HCT116 (cell line): ENCODE measurements at regions not wholly inside any gene's neighbourhood (a gene's known extent, or its start where the extent isn't known, plus 50 kb on each side); places are given as distances from the start of the nearest gene placed in this dataset.

Experiments used
- ATAC-seq: fragments of 200-7000 bp; cut with Tn5 transposase; 2 replicates; pipeline ENCODE4 v1.9.1; 2020; ENCODE audit warnings: mild to moderate bottlenecking, moderate library complexity
- BruUV-seq: library from RNA; stranded (reverse); fragments of 400-500 nt; replicated peaks from 2 replicates; lab custom pipeline; 2021; lab: Mats Ljungman, UMichigan
- CTCF ChIA-PET: fragments of 300-600 bp; sonication (Branson Sonifier 250); formaldehyde crosslinking; loops from one replicate; lab custom pipeline; 2021; ENCODE audit warnings: antibody characterized with exemption; lab: Charles Lee
- POLR2A ChIA-PET: fragments of 300-600, 350-600 bp; sonication (Branson Sonifier 250); formaldehyde crosslinking; loops from one replicate; lab custom pipeline; 2021; ENCODE audit warnings: antibody characterized with exemption; lab: Charles Lee
- RAD21 ChIA-PET, 2 experiments: fragments of 300-600 bp; sonication (Branson Sonifier 250); formaldehyde crosslinking; loops; one replicate each; lab custom pipeline; 2023; ENCODE audit warnings: low total read pairs in 2 of 2; ENCODE audit not compliant: uncharacterized antibody in 2 of 2, unreplicated experiment in 2 of 2, low non-redundant PET in 1 of 2; lab: Charles Lee
- DNase-seq: peaks from one replicate; pipeline ENCODE4 v3.0.0-alpha.2; 2010; ENCODE audit warnings: low read depth, low spot score
- H2AFZ ChIP-seq: fragments of 200-600 bp; shearing (Covaris generic), sonication (generic); 2 replicates; pipeline ENCODE4 v1.6.1; 2017; ENCODE audit warnings: low read depth, mixed run types, mixed read lengths, antibody characterized with exemption, low read length; ENCODE audit not compliant: poor library complexity, severe bottlenecking
- H3K27ac ChIP-seq: 2 replicates; pipeline ENCODE4 v1.5.1; 2012; ENCODE audit warnings: low read depth, low read length
- H3K27me3 ChIP-seq: fragments of 200-600 bp; sonication (generic); 2 replicates; pipeline ENCODE4 v1.6.1; 2016; ENCODE audit warnings: mixed run types, low read length, mixed read lengths; ENCODE audit not compliant: insufficient read depth
- H3K36me3 ChIP-seq, 2 experiments: fragments of 200-500 bp in 1 of 2; fragments of 200-600 bp in 1 of 2; sonication (Bioruptor generic) in 1 of 2; sonication (generic) in 1 of 2; 2 replicates each; pipeline versions ENCODE4 v1.5.1 to v1.6.1; 2014 to 2016; ENCODE audit warnings: low read length in 2 of 2, inconsistent platforms in 1 of 2, mixed read lengths in 1 of 2, mixed run types in 1 of 2; ENCODE audit not compliant: insufficient read depth in 2 of 2, control insufficient read depth in 1 of 2
- H3K4me1 ChIP-seq, 2 experiments: fragments of 200-600 bp in 1 of 2; sonication (generic) in 1 of 2; 2 replicates each; pipeline versions ENCODE4 v1.5.1 to v1.6.1; 2012 to 2017; ENCODE audit warnings: low read length in 2 of 2, inconsistent platforms in 1 of 2, mild to moderate bottlenecking in 1 of 2, mixed read lengths in 1 of 2, mixed run types in 1 of 2, moderate library complexity in 1 of 2; ENCODE audit not compliant: insufficient read depth in 2 of 2, control insufficient read depth in 1 of 2
- H3K4me2 ChIP-seq: fragments of 200-600 bp; sonication (generic); 2 replicates; pipeline ENCODE4 v1.6.1; 2017; ENCODE audit warnings: mixed run types, low read length, mixed read lengths
- H3K4me3 ChIP-seq, 2 experiments: fragments of 200-600 bp in 1 of 2; sonication (generic) in 1 of 2; replicated peaks in 1 of 2; 2 replicates each; pipeline ENCODE4 v1.5.1; 2011 to 2016; ENCODE audit warnings: low read length in 2 of 2, control low read depth in 1 of 2, low read depth in 1 of 2, mild to moderate bottlenecking in 1 of 2, mixed read lengths in 1 of 2, mixed run types in 1 of 2
- H3K79me2 ChIP-seq: fragments of 200-600 bp; sonication (generic); 2 replicates; pipeline ENCODE4 v1.6.1; 2017; ENCODE audit warnings: mild to moderate bottlenecking, mixed run types, low read length, moderate library complexity, mixed read lengths; ENCODE audit not compliant: insufficient read depth
- H3K9ac ChIP-seq: fragments of 200-600 bp; sonication (generic); 2 replicates; pipeline ENCODE4 v1.6.1; 2016; ENCODE audit warnings: low read length, mixed read lengths
- H3K9me2 ChIP-seq: fragments of 200-600 bp; sonication (generic), shearing (Covaris generic); 2 replicates; pipeline ENCODE4 v1.6.1; 2017; ENCODE audit warnings: mixed run types, mild to moderate bottlenecking, moderate library complexity; ENCODE audit not compliant: insufficient read depth
- H3K9me3 ChIP-seq, 2 experiments: fragments of 200-500 bp in 1 of 2; fragments of 200-600 bp in 1 of 2; sonication (Bioruptor generic) in 1 of 2; sonication (generic) in 1 of 2; 2 replicates each; pipeline ENCODE4 v1.6.1; 2014 to 2017; ENCODE audit warnings: low read length in 2 of 2, mixed read lengths in 2 of 2, inconsistent platforms in 1 of 2, low read depth in 1 of 2, mild to moderate bottlenecking in 1 of 2, mixed run types in 1 of 2, moderate library complexity in 1 of 2; ENCODE audit not compliant: control insufficient read depth in 1 of 2, insufficient read depth in 1 of 2
- H4K20me1 ChIP-seq: fragments of 200-600 bp; sonication (generic), shearing (Covaris generic); 2 replicates; pipeline ENCODE4 v1.6.1; 2017; ENCODE audit warnings: mixed run types, mild to moderate bottlenecking, moderate library complexity; ENCODE audit not compliant: insufficient read depth
- CBX3 ChIP-seq: IDR thresholded peaks from 2 replicates; pipeline ENCODE4 v1.6.1; 2012; ENCODE audit warnings: low read depth
- CEBPB ChIP-seq: IDR thresholded peaks from 2 replicates; pipeline ENCODE4 v1.6.1; 2012; ENCODE audit warnings: low read depth
- EGR1 ChIP-seq: IDR thresholded peaks from 2 replicates; pipeline ENCODE4 v1.6.1; 2012; ENCODE audit warnings: low read depth
- ELF1 ChIP-seq: IDR thresholded peaks from 2 replicates; pipeline ENCODE4 v1.6.1; 2012; ENCODE audit warnings: low read depth, borderline replicate concordance
- EZH2 ChIP-seq: fragments of 200-600 bp; sonication (generic); IDR thresholded peaks from 2 replicates; pipeline ENCODE4 v1.6.1; 2017; ENCODE audit warnings: antibody characterized with exemption, mixed run types
- POLR2A ChIP-seq: IDR thresholded peaks from 2 replicates; pipeline ENCODE4 v1.7.0; 2011; ENCODE audit warnings: borderline replicate concordance; ENCODE audit not compliant: insufficient read depth, insufficient read length; ENCODE audit errors: extremely low read depth
- POLR2AphosphoS5 ChIP-seq: IDR thresholded peaks from 2 replicates; pipeline ENCODE4 v1.6.1; 2011; ENCODE audit warnings: mild to moderate bottlenecking, low read depth, low read length, moderate library complexity
- RAD21 ChIP-seq: IDR thresholded peaks from 2 replicates; pipeline ENCODE4 v1.6.1; 2012; ENCODE audit warnings: low read depth, mild to moderate bottlenecking
- REST ChIP-seq: IDR thresholded peaks from 2 replicates; pipeline ENCODE4 v1.6.1; 2012; ENCODE audit warnings: low read depth
- SIN3A ChIP-seq: IDR thresholded peaks from 2 replicates; pipeline ENCODE4 v1.6.1; 2012; ENCODE audit warnings: low read depth
- SP1 ChIP-seq: IDR thresholded peaks from 2 replicates; pipeline ENCODE4 v1.6.1; 2012; ENCODE audit warnings: low read depth
- SRF ChIP-seq: IDR thresholded peaks from 2 replicates; pipeline ENCODE4 v1.6.1; 2012; ENCODE audit warnings: low read depth
- ZBTB33 ChIP-seq: IDR thresholded peaks from 2 replicates; pipeline ENCODE4 v1.6.1; 2011; ENCODE audit warnings: mild to moderate bottlenecking, low read length, moderate library complexity; ENCODE audit not compliant: insufficient replicate concordance; ENCODE audit errors: extremely low read depth
- intact Hi-C: fragments of 100-400 bp; cut with micrococcal nuclease; formaldehyde crosslinking; loops from 2 replicates; pipeline ENCODE4 v1.10.0; 2022
- TF ChIP-seq, protein P1 (sequence below): IDR thresholded peaks from 2 replicates; pipeline ENCODE4 v1.6.1; 2012

DNA sequence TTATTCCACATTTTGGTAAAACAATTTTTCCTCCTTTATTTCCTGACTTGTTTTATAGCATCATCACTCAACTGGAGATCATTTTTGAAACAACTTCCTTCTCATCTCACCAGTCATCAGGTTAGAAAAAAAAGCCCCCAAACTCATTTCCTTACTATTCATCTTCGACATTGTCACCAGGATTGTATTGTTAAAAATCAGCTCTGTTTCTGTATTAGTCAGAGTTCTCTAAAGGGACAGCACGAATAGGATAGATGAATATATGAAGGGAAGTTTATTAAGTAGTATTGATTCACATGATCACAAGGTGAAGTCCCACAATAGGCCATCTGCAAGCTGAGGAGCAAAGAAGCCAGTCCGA, 392.6 kb downstream of the FUT8 start:
- ChIA-PET RAD21 (no interaction called here), POLR2A (no interaction called here), CTCF (no interaction called here)
- DNase-seq (no peak), ATAC-seq (no peak)
- TF ChIP-seq CEBPB (no peak), EGR1 (no peak), CBX3 (no peak), ELF1 (no peak), SRF (no peak), POLR2AphosphoS5 (no peak), RAD21 (no peak), ZBTB33 (no peak)
- TF ChIP-seq, protein P1, sequence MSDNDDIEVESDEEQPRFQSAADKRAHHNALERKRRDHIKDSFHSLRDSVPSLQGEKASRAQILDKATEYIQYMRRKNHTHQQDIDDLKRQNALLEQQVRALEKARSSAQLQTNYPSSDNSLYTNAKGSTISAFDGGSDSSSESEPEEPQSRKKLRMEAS, result no peak
- Histone ChIP-seq H3K4me1 (no peaks in the 10 kb centered on the region), H3K27me3 (no peaks in the 10 kb centered on the region), H3K9ac (no peak overlapping the region), H3K79me2 (no peaks in the 10 kb centered on the region), H3K9me2 (no peaks in the 10 kb centered on the region), H3K4me3 (no peak overlapping the region), H4K20me1 (no peaks in the 10 kb centered on the region), H3K36me3 (no peaks in the 10 kb centered on the region), H3K4me2 (no peak overlapping the region), H2AFZ (no peak overlapping the region), H3K27ac (no peak overlapping the region), H3K9me3 (peaks cover 6 to 9% of the 10 kb centered on the region in 2 experiments; a peak in 3 of 4 replicates)
- intact Hi-C loops, result no loop called here
- BruUV-seq, result no TSS peak

DNA sequence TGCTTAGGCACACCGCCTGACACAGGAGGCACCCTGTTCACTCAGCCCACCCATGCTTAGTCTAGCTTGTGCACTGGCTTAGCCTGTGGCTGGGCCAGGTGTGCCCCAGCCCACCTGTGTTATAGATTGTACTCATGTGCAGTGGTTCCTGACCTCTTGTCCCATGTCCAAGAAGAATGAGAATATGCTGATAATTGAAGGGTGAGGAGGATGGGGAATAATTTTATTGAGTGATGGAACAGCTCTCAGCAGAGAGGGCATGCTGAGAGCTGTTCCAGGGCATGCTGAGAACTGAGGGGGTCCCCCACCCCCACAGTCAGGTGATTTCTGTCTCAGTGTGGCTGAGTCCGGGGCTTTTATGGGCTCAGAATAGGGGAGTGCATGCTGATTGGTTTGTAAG, 395.9 kb downstream of the FUT8 start:
- Histone ChIP-seq H3K36me3 (no peaks in the 10 kb centered on the region), H3K4me2 (no peak overlapping the region), H3K79me2 (no peaks in the 10 kb centered on the region), H4K20me1 (no peaks in the 10 kb centered on the region), H3K9me2 (no peaks in the 10 kb centered on the region), H3K27me3 (0 out of 2 replicates have a peak, but pooled peaks cover 4% of the 10 kb centered on the region), H3K9ac (no peak overlapping the region), H3K27ac (no peak overlapping the region), H3K4me1 (no peaks in the 10 kb centered on the region), H3K9me3 (peaks cover 6 to 9% of the 10 kb centered on the region in 2 experiments; a peak in 3 of 4 replicates), H3K4me3 (no peak overlapping the region), H2AFZ (no peak overlapping the region)
- ChIA-PET CTCF (no interaction called here), POLR2A (no interaction called here), RAD21 (no interaction called here)
- intact Hi-C loops, result no loop called here
- DNase-seq, result no peak
- no peak for ATAC-seq
- BruUV-seq, result no TSS peak
- TF ChIP-seq, protein P1, result no peak
- TF ChIP-seq CEBPB, result no peak
- no peak for TF ChIP-seq EZH2
- no peak for TF ChIP-seq REST
- no peak for TF ChIP-seq SIN3A
- TF ChIP-seq ELF1, result no peak
- no peak for TF ChIP-seq SP1
- no peak for TF ChIP-seq POLR2A
- TF ChIP-seq EGR1, result no peak
- no peak for TF ChIP-seq SRF
- TF ChIP-seq RAD21, result no peak
